ENCODE measurements at regions not wholly inside any gene's neighbourhood (a gene's known extent, or its start where the extent isn't known, plus 50 kb on each side); places are given as distances from the start of the nearest gene placed in this dataset.

- TF ChIP-seq CTCF (IDR thresholded peaks at IDR 0.05) = no peak
- no peak for TF ChIP-seq POLR2A (IDR thresholded peaks at IDR 0.05)
- H3K27ac ChIP-seq = no peak overlapping the region
- WGBS, 2 donors = 73 to 78% methylated on average over 1 of the region's 1 CpG
- intact Hi-C loops (cut with DNase I) = no loop called here
- no peaks in the 10 kb centered on the region for H3K36me3 ChIP-seq
- H3K4me3 ChIP-seq = no peak overlapping the region
- H3K4me1 ChIP-seq = no peaks in the 10 kb centered on the region
- no peaks in the 10 kb centered on the region for H3K27me3 ChIP-seq
- DNase-seq = no peak
- no peaks in the 10 kb centered on the region for H3K9me3 ChIP-seq
Observed at GRCh38 chr4:60194214-60194613, 1005.9 kb upstream of the ADGRL3 start.

- intact Hi-C loops (cut with DNase I) = no loop called here
- Histone ChIP-seq H3K27ac (no peak overlapping the region), H3K9me3 (no peaks in the 10 kb centered on the region), H3K4me3 (no peak overlapping the region), H3K27me3 (no peaks in the 10 kb centered on the region), H3K36me3 (no peaks in the 10 kb centered on the region), H3K4me1 (no peaks in the 10 kb centered on the region)
- no peak for DNase-seq
- no peak for TF ChIP-seq POLR2A (IDR thresholded peaks at IDR 0.05)
- TF ChIP-seq CTCF (IDR thresholded peaks at IDR 0.05) = no peak
- WGBS, 2 donors = 32 to 68% methylated on average over 2 of the region's 2 CpGs
Observed at GRCh38 chr4:60195256-60195655, 1004.9 kb upstream of the ADGRL3 start.

GRCh38 chr4:60201052-60201673 is 999.0 kb upstream of the ADGRL3 start:
- no peaks in the 10 kb centered on the region for H3K36me3 ChIP-seq
- H3K4me3 ChIP-seq = no peak overlapping the region
- WGBS, 2 donors = 2 to 5% methylated on average over 3 of the region's 3 CpGs
- no peaks in the 10 kb centered on the region for H3K4me1 ChIP-seq
- DNase-seq = no peak
- H3K27ac ChIP-seq = no peak overlapping the region
- TF ChIP-seq POLR2A (IDR thresholded peaks at IDR 0.05) (no peak), CTCF (IDR thresholded peaks at IDR 0.05) (peak; percentile 35 to 84 (median 68))
- intact Hi-C loops (cut with DNase I) = no loop called here
- H3K9me3 ChIP-seq = no peaks in the 10 kb centered on the region
- H3K27me3 ChIP-seq = no peaks in the 10 kb centered on the region

GRCh38 chr4:60209588-60209987 is 990.5 kb upstream of the ADGRL3 start:
- TF ChIP-seq POLR2A (IDR thresholded peaks at IDR 0.05) (no peak), CTCF (IDR thresholded peaks at IDR 0.05) (no peak)
- intact Hi-C loops (cut with DNase I) = no loop called here
- no peaks in the 10 kb centered on the region for H3K36me3 ChIP-seq
- WGBS, 2 donors = 100% methylated on average over 1 of the region's 1 CpG; no CpG with 5 or more reads in 1 of the 2 donors
- no peaks in the 10 kb centered on the region for H3K4me1 ChIP-seq
- no peak for DNase-seq
- no peak overlapping the region for H3K4me3 ChIP-seq
- no peaks in the 10 kb centered on the region for H3K27me3 ChIP-seq
- H3K27ac ChIP-seq = no peak overlapping the region
- no peaks in the 10 kb centered on the region for H3K9me3 ChIP-seq

- no peak overlapping the region for H3K27ac ChIP-seq
- no peaks in the 10 kb centered on the region for H3K36me3 ChIP-seq
- 95 to 98% methylated on average over 2 of the region's 2 CpGs for WGBS, 2 donors
- intact Hi-C loops (cut with DNase I) = no loop called here
- no peak for TF ChIP-seq POLR2A (IDR thresholded peaks at IDR 0.05)
- TF ChIP-seq CTCF (IDR thresholded peaks at IDR 0.05) = no peak
- H3K4me1 ChIP-seq = no peaks in the 10 kb centered on the region
- H3K9me3 ChIP-seq = no peaks in the 10 kb centered on the region
- no peak for DNase-seq
- H3K4me3 ChIP-seq = no peak overlapping the region
- H3K27me3 ChIP-seq = no peaks in the 10 kb centered on the region
Observed at GRCh38 chr4:60215906-60216305, 984.2 kb upstream of the ADGRL3 start.
